AG08396 (cell line): ENCODE measurements at regions not wholly inside any gene's neighbourhood (a gene's known extent, or its start where the extent isn't known, plus 50 kb on each side); places are given as distances from the start of the nearest gene placed in this dataset.
"Not testable (repeated sequence)": the region's sequence is repeated elsewhere in the genome, so short reads cannot be mapped to it uniquely, and the experiment has no call there.

ENCODE experiments used
- DNase-seq: peaks from one replicate; pipeline ENCODE4 v3.0.0; 2012; ENCODE audit warnings: low spot score, mixed read lengths

GRCh38 chr4:49575250-49575649, 589.2 kb downstream of the CWH43 start:
- DNase-seq = not testable (repeated sequence)

- DNase-seq = not testable (repeated sequence)
These were observed 592.3 kb downstream of the CWH43 start for GRCh38 chr4:49578371-49578770.

GRCh38 chr4:49578899-49579298, 592.8 kb downstream of the CWH43 start:
- DNase-seq = not testable (repeated sequence)

GRCh38 chr4:49580166-49580565, 594.1 kb downstream of the CWH43 start:
- DNase-seq = not testable (repeated sequence)

- not testable (repeated sequence) for DNase-seq
These were observed 602.3 kb downstream of the CWH43 start for GRCh38 chr4:49588401-49588800.

- not testable (repeated sequence) for DNase-seq
These were observed 632.4 kb downstream of the CWH43 start for GRCh38 chr4:49618436-49618835.

GRCh38 chr4:49626478-49626877, 640.4 kb downstream of the CWH43 start:
- not testable (repeated sequence) for DNase-seq
